ENCODE measurements at regions not wholly inside any gene's neighbourhood (a gene's known extent, or its start where the extent isn't known, plus 50 kb on each side); places are given as distances from the start of the nearest gene placed in this dataset.

GRCh38 chr11:33490842-33491370 is 209.7 kb downstream of the C11orf91 start:
- TF ChIP-seq CTCF (IDR thresholded peaks at IDR 0.05; ENCODE audit: poor library complexity) = no peak
- no peak for TF ChIP-seq EZH2phosphoT487 (IDR thresholded peaks at IDR 0.05; ENCODE audit: low read depth, severe bottlenecking, unreplicated experiment)
- no peak for TF ChIP-seq EZH2 (IDR thresholded peaks at IDR 0.05; ENCODE audit: borderline replicate concordance)

Data from hepatocyte (in vitro differentiated cells).